ENCODE measurements at regions not wholly inside any gene's neighbourhood (a gene's known extent, or its start where the extent isn't known, plus 50 kb on each side); places are given as distances from the start of the nearest gene placed in this dataset.

DNA sequence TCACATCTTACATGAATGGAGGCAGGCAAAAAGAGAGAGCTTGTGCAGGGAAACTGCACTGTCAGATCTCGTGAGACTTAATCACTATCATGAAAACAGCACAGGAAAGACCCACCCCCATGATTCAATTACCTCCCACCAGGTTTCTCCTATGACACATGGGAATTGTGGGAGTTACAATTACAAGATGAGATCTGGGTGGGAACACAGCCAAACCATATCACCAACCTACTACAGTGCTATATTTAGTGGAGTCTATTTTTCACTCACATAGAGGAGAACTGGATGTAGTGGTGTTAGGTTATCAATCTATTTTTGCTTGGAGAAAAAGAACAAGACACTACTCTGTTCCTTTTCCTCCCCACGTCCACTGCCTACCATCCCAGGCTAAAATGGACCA lies 276.6 kb downstream of the KCTD12 start:
- Mint-ChIP-seq H3K36me3 (ENCODE audit: insufficient read depth in 1 of 3, low read depth in 3 of 3) (peaks cover 0 to 17% (median 3%) of the 10 kb centered on the region in 3 experiments; a peak in 4 of 7 replicates), H3K4me3 (no peak overlapping the region), H3K27ac (no peak overlapping the region), H3K27me3 (ENCODE audit: low read depth) (no peaks in the 10 kb centered on the region), H3K9me3 (peaks cover 14 to 20% of the 10 kb centered on the region in 2 experiments; a peak in 4 of 5 replicates), H3K4me1 (no peaks in the 10 kb centered on the region)
- no peak overlapping the region for H3K14ac ChIP-seq (ENCODE audit: insufficient read depth, low read length)
- H3K18ac ChIP-seq (ENCODE audit: insufficient read length, low read depth, low read length): no peak overlapping the region
- H3K4me1 ChIP-seq (ENCODE audit: insufficient read depth, low read length): no peaks in the 10 kb centered on the region
- no peaks in the 10 kb centered on the region for H3K79me2 ChIP-seq (ENCODE audit: insufficient read depth, low read length)
- DNase-seq: no peak
- no peaks in the 10 kb centered on the region for H3K79me1 ChIP-seq (ENCODE audit: insufficient read depth, low read depth, low read length, poor library complexity, severe bottlenecking)
- no peak overlapping the region for H3K23ac ChIP-seq (ENCODE audit: insufficient read length, low read depth, low read length)
- no peaks in the 10 kb centered on the region for H3K27me3 ChIP-seq (ENCODE audit: insufficient read depth, low read length)
- H2BK120ac ChIP-seq (ENCODE audit: low read depth, low read length, poor library complexity, severe bottlenecking): no peak overlapping the region
- TF ChIP-seq, protein P1, sequence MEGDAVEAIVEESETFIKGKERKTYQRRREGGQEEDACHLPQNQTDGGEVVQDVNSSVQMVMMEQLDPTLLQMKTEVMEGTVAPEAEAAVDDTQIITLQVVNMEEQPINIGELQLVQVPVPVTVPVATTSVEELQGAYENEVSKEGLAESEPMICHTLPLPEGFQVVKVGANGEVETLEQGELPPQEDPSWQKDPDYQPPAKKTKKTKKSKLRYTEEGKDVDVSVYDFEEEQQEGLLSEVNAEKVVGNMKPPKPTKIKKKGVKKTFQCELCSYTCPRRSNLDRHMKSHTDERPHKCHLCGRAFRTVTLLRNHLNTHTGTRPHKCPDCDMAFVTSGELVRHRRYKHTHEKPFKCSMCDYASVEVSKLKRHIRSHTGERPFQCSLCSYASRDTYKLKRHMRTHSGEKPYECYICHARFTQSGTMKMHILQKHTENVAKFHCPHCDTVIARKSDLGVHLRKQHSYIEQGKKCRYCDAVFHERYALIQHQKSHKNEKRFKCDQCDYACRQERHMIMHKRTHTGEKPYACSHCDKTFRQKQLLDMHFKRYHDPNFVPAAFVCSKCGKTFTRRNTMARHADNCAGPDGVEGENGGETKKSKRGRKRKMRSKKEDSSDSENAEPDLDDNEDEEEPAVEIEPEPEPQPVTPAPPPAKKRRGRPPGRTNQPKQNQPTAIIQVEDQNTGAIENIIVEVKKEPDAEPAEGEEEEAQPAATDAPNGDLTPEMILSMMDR (conservative IDR thresholded peaks at IDR 0.05): no peak
- H2BK20ac ChIP-seq (ENCODE audit: low read depth, low read length, poor library complexity, severe bottlenecking): no peak overlapping the region
- no peak overlapping the region for H3T11ph ChIP-seq (ENCODE audit: low read length)
- no peaks in the 10 kb centered on the region for H3K9me3 ChIP-seq (ENCODE audit: control insufficient read depth, low read depth, low read length)
- H4K91ac ChIP-seq (ENCODE audit: insufficient read length, low read depth, low read length): no peak overlapping the region
- H2AK5ac ChIP-seq (ENCODE audit: insufficient read length, low read length): no peak overlapping the region
- no peak overlapping the region for H2BK12ac ChIP-seq (ENCODE audit: insufficient read length, low read depth, low read length)
- H2AFZ ChIP-seq (ENCODE audit: low read length): no peak overlapping the region
- H3K56ac ChIP-seq (ENCODE audit: insufficient read length, low read depth, low read length): no peak overlapping the region
- no peak overlapping the region for H3K4me2 ChIP-seq (ENCODE audit: insufficient read depth, insufficient read length, low read length)
- H4K5ac ChIP-seq (ENCODE audit: insufficient read length, low read depth, low read length): no peak overlapping the region
- no peaks in the 10 kb centered on the region for H4K20me1 ChIP-seq (ENCODE audit: control insufficient read depth, insufficient read depth, insufficient read length)
- H3K27ac ChIP-seq (ENCODE audit: insufficient read length, low read depth, low read length): no peak overlapping the region
- H3K4ac ChIP-seq (ENCODE audit: low read depth, low read length): no peak overlapping the region
- WGBS (ENCODE audit: extremely low coverage, insufficient read length, low lambda C conversion rate): no CpG with 5 or more reads among the region's 2 CpGs
- H2BK15ac ChIP-seq (ENCODE audit: low read depth, low read length): no peak overlapping the region
- H2BK5ac ChIP-seq (ENCODE audit: insufficient read length, low read length): no peak overlapping the region
- H3K9ac ChIP-seq (ENCODE audit: extremely low read depth, insufficient read length, low read length): no peak overlapping the region
- H3K23me2 ChIP-seq (ENCODE audit: insufficient read length, low read depth, low read length, poor library complexity, severe bottlenecking): no peaks in the 10 kb centered on the region
- H4K8ac ChIP-seq (replicated peaks; ENCODE audit: insufficient read length, low read depth, low read length): no peak overlapping the region
